ENCODE measurements at regions not wholly inside any gene's neighbourhood (a gene's known extent, or its start where the extent isn't known, plus 50 kb on each side); places are given as distances from the start of the nearest gene placed in this dataset.

DNA sequence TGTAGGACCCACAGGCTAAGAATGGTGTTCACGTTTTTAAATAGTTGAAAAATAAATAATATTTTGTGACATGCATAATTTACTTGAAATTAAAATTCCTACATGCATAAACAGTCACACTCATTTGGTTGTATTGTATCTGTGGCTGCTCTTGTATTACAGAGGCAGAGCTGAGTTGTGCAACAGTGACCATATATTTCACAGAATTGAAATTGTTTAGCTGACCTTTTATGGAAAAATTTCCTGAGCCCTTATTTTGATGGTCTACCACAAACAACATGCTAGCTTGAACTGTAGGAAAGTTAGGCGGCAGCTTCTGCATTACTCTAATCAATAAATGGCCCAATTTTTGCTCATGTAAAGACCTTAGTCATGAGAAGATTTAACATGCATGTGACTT is 633.4 kb upstream of the AADAT start:
- no peak for TF ChIP-seq CTCF (IDR thresholded peaks at IDR 0.05)
- TF ChIP-seq ZFX (IDR thresholded peaks at IDR 0.05; ENCODE audit: borderline replicate concordance): no peak
- no peak overlapping the region for H3K27ac ChIP-seq

DNA sequence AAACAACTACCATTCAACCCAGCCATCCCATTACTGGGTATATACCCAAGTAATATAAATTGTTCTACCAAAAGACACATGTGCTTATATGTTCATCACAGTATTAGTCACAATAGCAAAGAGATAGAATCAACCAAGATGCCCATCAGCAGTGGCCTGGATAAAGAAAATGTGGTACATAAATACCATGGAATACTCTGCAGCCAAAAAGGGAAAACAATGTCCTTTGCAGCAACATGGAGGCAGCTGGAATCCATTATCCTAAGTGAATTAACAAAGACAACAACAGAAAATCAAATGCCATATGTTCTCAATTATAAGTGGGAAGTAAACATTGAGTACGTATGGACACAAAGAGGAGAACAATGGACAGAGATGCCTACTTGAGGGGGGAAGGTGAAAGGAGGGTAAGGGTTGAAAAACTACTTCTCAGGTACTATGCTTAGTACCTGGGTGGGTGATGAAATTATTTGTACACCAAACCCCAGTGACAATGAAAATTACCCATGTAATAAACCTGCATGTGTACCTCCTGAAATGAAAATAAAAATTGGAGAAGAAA is 632.1 kb upstream of the AADAT start:
- H3K27ac ChIP-seq: no peak overlapping the region
- no peak for TF ChIP-seq CTCF (IDR thresholded peaks at IDR 0.05)
- TF ChIP-seq ZFX (IDR thresholded peaks at IDR 0.05; ENCODE audit: borderline replicate concordance): no peak

GRCh38 chr4:170716868-170717267 is 627.1 kb upstream of the AADAT start:
- TF ChIP-seq CTCF (IDR thresholded peaks at IDR 0.05): no peak
- no peak for TF ChIP-seq ZFX (IDR thresholded peaks at IDR 0.05; ENCODE audit: borderline replicate concordance)
- no peak overlapping the region for H3K27ac ChIP-seq

DNA sequence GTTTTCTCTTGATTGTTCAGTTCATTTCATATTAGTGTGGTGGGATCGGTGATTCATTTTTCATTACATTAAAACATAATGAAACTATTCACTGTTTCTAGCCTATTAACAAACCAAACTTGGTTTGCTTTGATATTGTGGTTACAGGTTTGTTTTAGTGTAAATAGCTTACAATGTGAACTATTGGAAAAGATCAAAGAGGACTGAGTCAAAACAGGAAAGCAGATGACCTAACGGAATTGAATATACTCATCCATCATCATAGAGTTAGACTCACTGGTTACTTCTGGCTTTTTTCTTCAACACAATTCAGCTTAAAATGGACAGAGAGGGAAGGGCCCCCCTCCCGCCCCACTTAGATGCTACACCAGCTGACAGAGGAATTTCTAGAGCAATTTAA is 616.2 kb upstream of the AADAT start:
- H3K27ac ChIP-seq: no peak overlapping the region
- TF ChIP-seq CTCF (IDR thresholded peaks at IDR 0.05): no peak
- no peak for TF ChIP-seq ZFX (IDR thresholded peaks at IDR 0.05; ENCODE audit: borderline replicate concordance)

DNA sequence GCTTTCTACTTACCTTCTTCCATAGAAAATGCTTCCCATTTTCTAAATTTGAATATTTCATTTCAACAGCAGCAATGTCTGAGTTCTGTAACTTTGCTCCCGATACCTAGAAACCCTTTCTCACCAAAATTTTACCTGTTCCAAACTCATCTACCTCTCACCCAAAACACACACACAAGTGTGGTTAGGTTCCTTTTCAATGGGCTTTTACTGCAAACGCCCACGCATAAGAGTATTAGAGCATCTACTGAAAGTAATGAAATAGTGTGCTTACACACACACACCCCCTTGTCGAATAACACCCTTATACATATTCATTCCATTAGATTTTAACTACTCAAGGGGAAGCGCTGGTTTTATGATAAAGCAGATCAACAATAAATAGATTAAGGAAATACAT is 610.3 kb upstream of the AADAT start:
- TF ChIP-seq ZFX (IDR thresholded peaks at IDR 0.05; ENCODE audit: borderline replicate concordance) (no peak), CTCF (IDR thresholded peaks at IDR 0.05) (no peak)
- H3K27ac ChIP-seq: no peak overlapping the region

DNA sequence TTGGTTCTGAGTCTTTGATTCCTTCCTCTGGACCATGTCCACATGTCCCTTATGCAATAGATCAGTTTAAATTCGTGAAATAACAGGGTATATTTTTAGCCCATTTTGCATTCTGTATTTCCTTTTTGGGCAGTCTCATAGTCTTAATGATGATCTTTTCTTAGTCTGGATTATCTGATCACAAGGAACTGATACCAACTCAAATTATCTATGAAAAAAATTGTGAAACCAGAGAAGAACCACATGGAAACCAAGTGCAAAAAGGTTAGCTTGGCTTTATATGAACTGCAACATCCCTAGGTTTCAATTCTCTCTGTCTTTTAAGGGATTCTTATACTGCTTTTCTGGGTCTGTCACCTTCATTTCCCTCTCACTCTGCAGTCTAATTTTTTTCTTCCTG is 608.6 kb upstream of the AADAT start:
- TF ChIP-seq CTCF (IDR thresholded peaks at IDR 0.05) (no peak), ZFX (IDR thresholded peaks at IDR 0.05; ENCODE audit: borderline replicate concordance) (no peak)
- no peak overlapping the region for H3K27ac ChIP-seq

DNA sequence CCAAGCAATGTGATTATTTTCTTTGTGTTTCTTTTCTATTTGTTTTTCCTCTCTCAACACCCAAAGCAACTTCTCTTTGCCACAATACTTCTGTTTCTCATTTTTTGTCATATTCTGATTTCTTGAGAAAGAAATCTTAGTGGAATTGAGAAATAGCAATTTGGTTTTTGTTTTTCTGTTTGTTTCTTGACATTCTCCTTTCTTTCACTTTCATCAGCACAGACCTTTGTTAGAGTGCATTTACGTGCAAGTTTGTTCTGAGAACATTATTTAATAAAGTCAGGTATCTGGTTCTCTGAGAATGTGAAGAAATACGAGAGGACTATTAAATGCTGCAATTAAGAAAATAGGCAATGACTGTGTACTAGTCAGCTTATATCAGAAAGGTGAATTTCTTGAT is 608.1 kb upstream of the AADAT start:
- H3K27ac ChIP-seq: no peak overlapping the region

More for the DNA sequence above, 608.1 kb upstream of the AADAT start:
- TF ChIP-seq CTCF (IDR thresholded peaks at IDR 0.05) (no peak), ZFX (IDR thresholded peaks at IDR 0.05; ENCODE audit: borderline replicate concordance) (no peak)
